ENCODE measurements at regions not wholly inside any gene's neighbourhood (a gene's known extent, or its start where the extent isn't known, plus 50 kb on each side); places are given as distances from the start of the nearest gene placed in this dataset.

DNA sequence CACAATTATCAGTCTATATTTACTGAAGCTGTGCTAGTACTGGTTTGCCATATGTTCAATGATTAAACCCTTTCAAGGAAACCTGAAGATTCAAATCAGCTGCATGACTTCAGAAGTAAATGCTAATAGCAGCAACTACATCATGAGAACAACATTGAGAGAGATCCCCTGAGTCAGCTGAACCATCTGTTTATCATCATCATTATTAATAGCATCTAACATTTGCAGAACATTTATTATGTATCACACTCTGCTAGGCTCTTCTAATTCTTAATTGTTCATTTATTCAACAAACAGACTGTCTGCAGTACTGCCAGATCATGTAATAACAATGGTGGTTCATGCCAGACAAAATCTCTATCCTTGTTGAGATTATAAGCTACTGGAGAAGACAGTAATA lies 157.4 kb downstream of the KLHL28 start:
- Histone ChIP-seq H3K9me3 (ENCODE audit: control insufficient read depth in 2 of 3, insufficient read depth in 1 of 3, low read length in 3 of 3) (no peaks in the 10 kb centered on the region), H3K9ac (ENCODE audit: low read length in 3 of 3) (no peak overlapping the region), H3K4me1 (ENCODE audit: control insufficient read depth in 2 of 3, insufficient read depth in 2 of 3, low read depth in 1 of 3, low read length in 3 of 3) (no peaks in the 10 kb centered on the region), H3K27ac (ENCODE audit: low read depth in 2 of 2, low read length in 2 of 2) (no peak overlapping the region), H3K36me3 (ENCODE audit: control insufficient read depth in 2 of 3, insufficient read depth in 3 of 3, low read length in 3 of 3) (no peaks in the 10 kb centered on the region), H3K4me3 (ENCODE audit: low read length in 3 of 3) (no peak overlapping the region), H3K27me3 (ENCODE audit: control insufficient read depth, insufficient read depth, low read length) (no peaks in the 10 kb centered on the region)
- intact Hi-C loops (cut with DNase I): no loop called here
- DNase-seq: no peak
- no peak for FAIRE-seq
- TF ChIP-seq, protein P1, sequence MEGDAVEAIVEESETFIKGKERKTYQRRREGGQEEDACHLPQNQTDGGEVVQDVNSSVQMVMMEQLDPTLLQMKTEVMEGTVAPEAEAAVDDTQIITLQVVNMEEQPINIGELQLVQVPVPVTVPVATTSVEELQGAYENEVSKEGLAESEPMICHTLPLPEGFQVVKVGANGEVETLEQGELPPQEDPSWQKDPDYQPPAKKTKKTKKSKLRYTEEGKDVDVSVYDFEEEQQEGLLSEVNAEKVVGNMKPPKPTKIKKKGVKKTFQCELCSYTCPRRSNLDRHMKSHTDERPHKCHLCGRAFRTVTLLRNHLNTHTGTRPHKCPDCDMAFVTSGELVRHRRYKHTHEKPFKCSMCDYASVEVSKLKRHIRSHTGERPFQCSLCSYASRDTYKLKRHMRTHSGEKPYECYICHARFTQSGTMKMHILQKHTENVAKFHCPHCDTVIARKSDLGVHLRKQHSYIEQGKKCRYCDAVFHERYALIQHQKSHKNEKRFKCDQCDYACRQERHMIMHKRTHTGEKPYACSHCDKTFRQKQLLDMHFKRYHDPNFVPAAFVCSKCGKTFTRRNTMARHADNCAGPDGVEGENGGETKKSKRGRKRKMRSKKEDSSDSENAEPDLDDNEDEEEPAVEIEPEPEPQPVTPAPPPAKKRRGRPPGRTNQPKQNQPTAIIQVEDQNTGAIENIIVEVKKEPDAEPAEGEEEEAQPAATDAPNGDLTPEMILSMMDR (IDR thresholded peaks at IDR 0.05; ENCODE audit: borderline replicate concordance, extremely low read depth, insufficient read depth): no peak

DNA sequence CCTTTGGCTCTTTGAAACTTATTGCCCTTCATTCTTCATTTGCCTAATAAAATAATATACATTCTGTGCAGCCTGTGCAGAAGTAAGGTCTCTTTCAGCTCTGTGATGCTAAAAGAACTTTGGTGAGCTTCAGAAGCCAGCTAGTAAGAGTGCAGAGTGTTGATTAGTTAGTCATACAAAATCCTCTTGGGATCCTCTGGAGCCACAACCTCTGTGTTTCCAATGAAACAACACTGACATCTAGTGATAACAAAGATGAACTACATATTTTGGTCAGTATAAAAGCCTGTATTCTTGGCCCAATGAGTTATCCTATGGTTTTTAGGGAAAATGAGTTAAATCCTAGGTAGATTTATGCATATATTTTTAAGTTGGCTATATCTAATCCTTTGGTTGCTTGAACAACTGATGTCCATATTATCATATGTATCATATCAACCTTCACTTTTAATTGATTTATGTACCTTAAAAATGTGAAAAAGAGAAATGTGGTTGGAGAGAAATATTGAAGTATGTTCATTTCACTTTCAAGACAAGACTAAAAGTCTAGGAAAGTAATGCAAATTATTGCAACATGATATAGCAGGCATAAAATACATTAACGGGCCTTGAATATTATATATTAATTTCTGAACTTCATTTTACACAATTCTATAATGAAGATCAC lies 158.4 kb downstream of the KLHL28 start:
- no peaks in the 10 kb centered on the region for H3K9me3 ChIP-seq (ENCODE audit: control insufficient read depth in 2 of 3, insufficient read depth in 1 of 3, low read length in 3 of 3)
- intact Hi-C loops (cut with DNase I): no loop called here
- H3K27me3 ChIP-seq (ENCODE audit: control insufficient read depth, insufficient read depth, low read length): no peaks in the 10 kb centered on the region
- no peak overlapping the region for H3K9ac ChIP-seq (ENCODE audit: low read length in 3 of 3)
- no peak overlapping the region for H3K27ac ChIP-seq (ENCODE audit: low read depth in 2 of 2, low read length in 2 of 2)
- FAIRE-seq (peak; percentile 91), DNase-seq (peak in 2 of 5 donors; percentile 75 to 80)
- H3K4me1 ChIP-seq (ENCODE audit: control insufficient read depth in 2 of 3, insufficient read depth in 2 of 3, low read depth in 1 of 3, low read length in 3 of 3): no peaks in the 10 kb centered on the region
- TF ChIP-seq, protein P1 (IDR thresholded peaks at IDR 0.05; ENCODE audit: borderline replicate concordance, extremely low read depth, insufficient read depth): peak; percentile 52
- H3K4me3 ChIP-seq (ENCODE audit: low read length in 3 of 3): no peak overlapping the region
- H3K36me3 ChIP-seq (ENCODE audit: control insufficient read depth in 2 of 3, insufficient read depth in 3 of 3, low read length in 3 of 3): no peaks in the 10 kb centered on the region

DNA sequence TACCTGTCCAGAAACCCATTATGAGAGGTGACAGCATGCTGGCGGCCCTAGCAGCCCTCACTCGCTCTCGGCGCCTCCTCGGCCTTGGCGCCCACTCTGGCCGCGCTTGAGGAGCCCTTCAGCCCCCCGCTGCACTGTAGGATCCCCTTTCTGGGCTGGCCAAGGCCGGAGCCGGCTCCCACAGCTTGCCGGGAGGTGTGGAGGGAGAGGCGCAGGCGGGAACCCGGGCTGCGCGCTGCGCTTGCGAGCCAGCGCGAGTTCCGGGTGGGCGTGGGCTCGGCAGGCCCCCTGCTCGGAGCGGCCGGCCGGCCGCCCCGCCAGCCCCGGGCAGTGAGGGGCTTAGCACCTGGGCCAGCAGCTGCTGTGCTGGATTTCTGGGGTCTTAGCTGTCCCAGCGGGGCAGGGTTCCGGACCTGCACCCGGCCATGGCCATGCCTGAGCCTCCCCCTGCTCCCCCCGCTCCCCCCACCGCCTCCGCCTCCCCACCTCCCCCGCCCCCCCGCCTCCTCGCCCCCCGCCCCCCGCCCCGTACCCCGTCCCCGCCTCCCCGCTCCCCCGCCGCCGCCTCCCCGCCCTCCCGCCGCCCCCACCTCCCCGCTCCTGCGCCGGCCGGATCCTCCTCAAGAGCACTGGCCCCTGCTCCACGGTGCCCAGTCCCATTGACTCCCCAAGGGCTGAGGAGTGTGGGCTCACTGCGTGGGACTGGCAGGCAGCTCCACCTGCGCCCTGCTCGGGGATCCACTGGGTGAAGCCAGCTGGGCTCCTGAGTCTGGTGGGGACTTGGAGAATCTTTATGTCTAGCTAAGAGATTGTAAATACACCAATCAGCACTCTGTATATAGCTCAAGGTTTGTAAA lies 163.1 kb downstream of the KLHL28 start:
- FAIRE-seq (no peak), DNase-seq (no peak)
- Histone ChIP-seq H3K4me1 (ENCODE audit: control insufficient read depth in 2 of 3, insufficient read depth in 2 of 3, low read depth in 1 of 3, low read length in 3 of 3) (no peaks in the 10 kb centered on the region), H3K27ac (ENCODE audit: low read depth in 2 of 2, low read length in 2 of 2) (no peak overlapping the region), H3K4me3 (ENCODE audit: low read length in 3 of 3) (no peak overlapping the region), H3K9ac (ENCODE audit: low read length in 3 of 3) (no peak overlapping the region), H3K9me3 (ENCODE audit: control insufficient read depth in 2 of 3, insufficient read depth in 1 of 3, low read length in 3 of 3) (no peaks in the 10 kb centered on the region), H3K27me3 (ENCODE audit: control insufficient read depth, insufficient read depth, low read length) (no peaks in the 10 kb centered on the region), H3K36me3 (ENCODE audit: control insufficient read depth in 2 of 3, insufficient read depth in 3 of 3, low read length in 3 of 3) (no peaks in the 10 kb centered on the region)
- intact Hi-C loops (cut with DNase I): no loop called here
- TF ChIP-seq, protein P1 (IDR thresholded peaks at IDR 0.05; ENCODE audit: borderline replicate concordance, extremely low read depth, insufficient read depth): no peak
